Gastroesophageal sphincter (tissue), 3 donors: ENCODE measurements at regions not wholly inside any gene's neighbourhood (a gene's known extent, or its start where the extent isn't known, plus 50 kb on each side); places are given as distances from the start of the nearest gene placed in this dataset.

ENCODE experiments used
- CTCF ChIP-seq, 4 experiments: fragments of 200-600 bp in 2 of 4; fragments of 450-650 bp in 2 of 4; sonication (generic) in 1 of 4; IDR thresholded peaks; one replicate each; pipeline ENCODE4 v1.5.1; 2017 to 2019; ENCODE audit warnings: antibody characterized with exemption in 4 of 4, mild to moderate bottlenecking in 2 of 4, moderate library complexity in 2 of 4
- POLR2A ChIP-seq, 2 donors: fragments of 450-650 bp; IDR thresholded peaks; one replicate each; pipeline ENCODE4 v1.6.1; 2017; ENCODE audit warnings: antibody characterized with exemption in 2 of 2, mild to moderate bottlenecking in 2 of 2, moderate library complexity in 1 of 2
- POLR2AphosphoS5 ChIP-seq: sonication (generic); formaldehyde crosslinking; IDR thresholded peaks from one replicate; pipeline ENCODE4 v1.6.1; 2017; ENCODE audit warnings: antibody characterized with exemption

DNA sequence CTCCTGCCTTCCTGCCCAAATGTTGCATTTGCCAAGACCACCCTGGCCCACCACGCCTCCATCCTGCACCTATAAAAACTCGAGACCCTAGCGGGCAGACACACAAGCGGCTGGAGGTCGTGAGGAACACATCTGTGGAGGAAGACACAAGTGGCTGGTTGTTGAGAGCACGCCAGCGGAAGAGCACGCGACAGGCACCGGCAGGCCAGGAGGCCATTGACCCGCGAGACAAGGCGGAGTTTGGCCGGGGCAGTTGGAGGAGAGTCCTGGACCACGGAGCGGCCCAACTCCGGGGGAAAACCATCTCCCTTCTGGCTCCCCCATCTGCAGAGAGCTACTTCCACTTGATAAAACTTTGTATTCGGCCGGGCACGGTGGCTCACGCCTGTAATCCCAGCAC is 115.2 kb upstream of the AGA start:
- no peak for TF ChIP-seq CTCF (IDR thresholded peaks at IDR 0.05)
- TF ChIP-seq POLR2AphosphoS5, result no peak
- no peak for TF ChIP-seq POLR2A (IDR thresholded peaks at IDR 0.05)
